WTC11 (cell line): ENCODE measurements at regions not wholly inside any gene's neighbourhood (a gene's known extent, or its start where the extent isn't known, plus 50 kb on each side); places are given as distances from the start of the nearest gene placed in this dataset.

Experiments used
- CREB1 ChIP-seq: sonication (generic); formaldehyde crosslinking; IDR thresholded peaks from 2 replicates; pipeline ENCODE4 v1.8.0; 2023; ENCODE audit warnings: mild to moderate bottlenecking, missing genetic modification reagents
- ELF4 ChIP-seq: sonication (generic); formaldehyde crosslinking; IDR thresholded peaks from 2 replicates; pipeline ENCODE4 v1.8.1; 2022; ENCODE audit warnings: low read depth, mild to moderate bottlenecking, moderate library complexity, missing genetic modification reagents
- ETV6 ChIP-seq: sonication (generic); formaldehyde crosslinking; IDR thresholded peaks from 2 replicates; pipeline ENCODE4 v1.8.1; 2022; ENCODE audit warnings: mild to moderate bottlenecking, missing genetic modification reagents
- HMGA2 ChIP-seq: fragments of 250-450 bp; sonication (Bioruptor Pico); IDR thresholded peaks from 2 replicates; pipeline ENCODE4 v1.4.0; 2021; ENCODE audit warnings: mild to moderate bottlenecking, moderate library complexity
- TEAD1 ChIP-seq: sonication (generic); formaldehyde crosslinking; IDR thresholded peaks from 2 replicates; pipeline ENCODE4 v1.8.0; 2022; ENCODE audit warnings: mild to moderate bottlenecking, missing genetic modification reagents
- ZNF232 ChIP-seq: sonication (generic); formaldehyde crosslinking; IDR thresholded peaks from 2 replicates; pipeline ENCODE4 v1.8.0; 2022; ENCODE audit warnings: mild to moderate bottlenecking, missing genetic modification reagents
- ZNF263 ChIP-seq: sonication (generic); formaldehyde crosslinking; IDR thresholded peaks from 2 replicates; pipeline ENCODE4 v1.8.1; 2022; ENCODE audit warnings: low read depth, mild to moderate bottlenecking, moderate library complexity, missing genetic modification reagents
- TF ChIP-seq, protein P1 (sequence below): fragments of 250-450 bp; sonication (Bioruptor Pico); IDR thresholded peaks from 2 replicates; pipeline ENCODE4 v1.8.0; 2021; ENCODE audit warnings: mild to moderate bottlenecking
- TF ChIP-seq, protein P2 (sequence below): sonication (generic); formaldehyde crosslinking; IDR thresholded peaks from 2 replicates; pipeline ENCODE4 v1.8.0; 2022; ENCODE audit warnings: mild to moderate bottlenecking, missing genetic modification reagents
- TF ChIP-seq, protein P3 (sequence below): fragments of 200-600 bp; IDR thresholded peaks from 2 replicates; pipeline ENCODE4 v1.8.0; 2022; ENCODE audit warnings: antibody characterized with exemption
- TF ChIP-seq, protein P4 (sequence below): sonication (generic); formaldehyde crosslinking; IDR thresholded peaks from 2 replicates; pipeline ENCODE4 v1.8.1; 2023; ENCODE audit warnings: mild to moderate bottlenecking, missing genetic modification reagents, moderate library complexity

DNA sequence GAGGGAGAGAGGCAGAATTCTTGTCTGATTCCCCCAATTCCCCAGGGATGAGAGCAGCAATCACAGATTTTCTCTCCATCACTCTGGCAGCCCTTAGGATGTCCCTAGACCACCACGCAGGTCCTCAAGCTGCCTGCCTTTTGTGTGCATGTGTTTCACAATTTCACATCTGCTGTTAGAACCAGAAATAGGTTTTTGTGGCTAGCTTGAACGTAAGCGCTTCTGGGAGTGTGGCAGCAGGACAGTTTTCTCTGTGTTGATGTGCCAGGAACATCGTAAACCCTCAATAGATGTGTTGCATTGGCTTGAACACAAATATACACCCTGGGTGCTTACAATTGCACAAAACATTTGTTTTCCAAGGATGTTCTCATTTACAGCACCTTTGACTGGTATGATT, 78.8 kb upstream of the TMTC4 start:
- TF ChIP-seq TEAD1 (no peak), ELF4 (no peak), ZNF263 (CRISPR knock-in tag) (no peak), ETV6 (no peak), HMGA2 (CRISPR knock-in tag) (no peak), ZNF232 (no peak), CREB1 (CRISPR knock-in tag) (no peak)
- TF ChIP-seq, protein P1, sequence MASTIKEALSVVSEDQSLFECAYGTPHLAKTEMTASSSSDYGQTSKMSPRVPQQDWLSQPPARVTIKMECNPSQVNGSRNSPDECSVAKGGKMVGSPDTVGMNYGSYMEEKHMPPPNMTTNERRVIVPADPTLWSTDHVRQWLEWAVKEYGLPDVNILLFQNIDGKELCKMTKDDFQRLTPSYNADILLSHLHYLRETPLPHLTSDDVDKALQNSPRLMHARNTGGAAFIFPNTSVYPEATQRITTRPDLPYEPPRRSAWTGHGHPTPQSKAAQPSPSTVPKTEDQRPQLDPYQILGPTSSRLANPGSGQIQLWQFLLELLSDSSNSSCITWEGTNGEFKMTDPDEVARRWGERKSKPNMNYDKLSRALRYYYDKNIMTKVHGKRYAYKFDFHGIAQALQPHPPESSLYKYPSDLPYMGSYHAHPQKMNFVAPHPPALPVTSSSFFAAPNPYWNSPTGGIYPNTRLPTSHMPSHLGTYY (CRISPR knock-in tag) = no peak
- TF ChIP-seq, protein P2, sequence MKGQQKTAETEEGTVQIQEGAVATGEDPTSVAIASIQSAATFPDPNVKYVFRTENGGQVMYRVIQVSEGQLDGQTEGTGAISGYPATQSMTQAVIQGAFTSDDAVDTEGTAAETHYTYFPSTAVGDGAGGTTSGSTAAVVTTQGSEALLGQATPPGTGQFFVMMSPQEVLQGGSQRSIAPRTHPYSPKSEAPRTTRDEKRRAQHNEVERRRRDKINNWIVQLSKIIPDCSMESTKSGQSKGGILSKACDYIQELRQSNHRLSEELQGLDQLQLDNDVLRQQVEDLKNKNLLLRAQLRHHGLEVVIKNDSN = no peak
- TF ChIP-seq, protein P3, sequence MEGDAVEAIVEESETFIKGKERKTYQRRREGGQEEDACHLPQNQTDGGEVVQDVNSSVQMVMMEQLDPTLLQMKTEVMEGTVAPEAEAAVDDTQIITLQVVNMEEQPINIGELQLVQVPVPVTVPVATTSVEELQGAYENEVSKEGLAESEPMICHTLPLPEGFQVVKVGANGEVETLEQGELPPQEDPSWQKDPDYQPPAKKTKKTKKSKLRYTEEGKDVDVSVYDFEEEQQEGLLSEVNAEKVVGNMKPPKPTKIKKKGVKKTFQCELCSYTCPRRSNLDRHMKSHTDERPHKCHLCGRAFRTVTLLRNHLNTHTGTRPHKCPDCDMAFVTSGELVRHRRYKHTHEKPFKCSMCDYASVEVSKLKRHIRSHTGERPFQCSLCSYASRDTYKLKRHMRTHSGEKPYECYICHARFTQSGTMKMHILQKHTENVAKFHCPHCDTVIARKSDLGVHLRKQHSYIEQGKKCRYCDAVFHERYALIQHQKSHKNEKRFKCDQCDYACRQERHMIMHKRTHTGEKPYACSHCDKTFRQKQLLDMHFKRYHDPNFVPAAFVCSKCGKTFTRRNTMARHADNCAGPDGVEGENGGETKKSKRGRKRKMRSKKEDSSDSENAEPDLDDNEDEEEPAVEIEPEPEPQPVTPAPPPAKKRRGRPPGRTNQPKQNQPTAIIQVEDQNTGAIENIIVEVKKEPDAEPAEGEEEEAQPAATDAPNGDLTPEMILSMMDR = no peak
- TF ChIP-seq, protein P4, sequence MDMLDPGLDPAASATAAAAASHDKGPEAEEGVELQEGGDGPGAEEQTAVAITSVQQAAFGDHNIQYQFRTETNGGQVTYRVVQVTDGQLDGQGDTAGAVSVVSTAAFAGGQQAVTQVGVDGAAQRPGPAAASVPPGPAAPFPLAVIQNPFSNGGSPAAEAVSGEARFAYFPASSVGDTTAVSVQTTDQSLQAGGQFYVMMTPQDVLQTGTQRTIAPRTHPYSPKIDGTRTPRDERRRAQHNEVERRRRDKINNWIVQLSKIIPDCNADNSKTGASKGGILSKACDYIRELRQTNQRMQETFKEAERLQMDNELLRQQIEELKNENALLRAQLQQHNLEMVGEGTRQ (CRISPR knock-in tag) = no peak
